Ramos (cell line): ENCODE measurements at regions not wholly inside any gene's neighbourhood (a gene's known extent, or its start where the extent isn't known, plus 50 kb on each side); places are given as distances from the start of the nearest gene placed in this dataset.
"Not testable (repeated sequence)": the region's sequence is repeated elsewhere in the genome, so short reads cannot be mapped to it uniquely, and the experiment has no call there.

Experiments
- in situ Hi-C: fragments of 300-500 bp; cut with MboI; formaldehyde crosslinking; loops from one replicate; pipeline ENCODE4 v1.14.3; 2022; ENCODE audit warnings: low sequenced_read_pairs; ENCODE audit not compliant: unreplicated experiment

- in situ Hi-C loops = no loop called here
These were observed 155.8 kb upstream of the RAI2 start for GRCh38 chrX:18016941-18017340.

- in situ Hi-C loops = no loop called here
These were observed 149.2 kb upstream of the RAI2 start for GRCh38 chrX:18010253-18010652.

GRCh38 chrX:18003876-18004275, 142.8 kb upstream of the RAI2 start:
- in situ Hi-C loops = no loop called here

- in situ Hi-C loops = no loop called here
These were observed 141.7 kb upstream of the RAI2 start for GRCh38 chrX:18002791-18003190.

- in situ Hi-C loops = no loop called here
These were observed 133.3 kb upstream of the RAI2 start for GRCh38 chrX:17994429-17994828.

GRCh38 chrX:17993062-17993461, 132.0 kb upstream of the RAI2 start:
- in situ Hi-C loops = no loop called here

GRCh38 chrX:17990532-17990931, 129.4 kb upstream of the RAI2 start:
- in situ Hi-C loops = no loop called here

GRCh38 chrX:17987783-17988182, 126.7 kb upstream of the RAI2 start:
- in situ Hi-C loops = no loop called here

- in situ Hi-C loops = no loop called here
These were observed 125.9 kb upstream of the RAI2 start for GRCh38 chrX:17986977-17987376.

GRCh38 chrX:17986440-17986839, 125.3 kb upstream of the RAI2 start:
- in situ Hi-C loops = no loop called here

- in situ Hi-C loops = no loop called here
These were observed 123.3 kb upstream of the RAI2 start for GRCh38 chrX:17984415-17984814.

GRCh38 chrX:17983389-17983788, 122.3 kb upstream of the RAI2 start:
- in situ Hi-C loops = no loop called here

GRCh38 chrX:17977696-17978095, 116.6 kb upstream of the RAI2 start:
- in situ Hi-C loops = no loop called here

GRCh38 chrX:17976955-17977354, 115.9 kb upstream of the RAI2 start:
- in situ Hi-C loops = no loop called here

GRCh38 chrX:17975349-17975748, 114.3 kb upstream of the RAI2 start:
- in situ Hi-C loops = not testable (repeated sequence)

- in situ Hi-C loops = no loop called here
These were observed 107.3 kb upstream of the RAI2 start for GRCh38 chrX:17968367-17968766.

- in situ Hi-C loops = no loop called here
These were observed 106.8 kb upstream of the RAI2 start for GRCh38 chrX:17967888-17968287.

GRCh38 chrX:17964871-17965270, 103.8 kb upstream of the RAI2 start:
- in situ Hi-C loops = no loop called here

- in situ Hi-C loops = no loop called here
These were observed 99.8 kb upstream of the RAI2 start for GRCh38 chrX:17960891-17961290.

- in situ Hi-C loops = loop anchor here (5.0 kb wide), 1 partner anchor 432 kb away; no protein-coding TSS in a partner anchor
These were observed 83.9 kb upstream of the RAI2 start for GRCh38 chrX:17944833-17945497.

- in situ Hi-C loops = loop anchor here (5.0 kb wide), 1 partner anchor 436 kb away; no protein-coding TSS in a partner anchor
These were observed 80.1 kb upstream of the RAI2 start for GRCh38 chrX:17941171-17941570.

GRCh38 chrX:17939724-17940123, 78.6 kb upstream of the RAI2 start:
- in situ Hi-C loops = loop anchor here (5.0 kb wide), 1 partner anchor 438 kb away; no protein-coding TSS in a partner anchor
